NCI-H1930 (cell line): ENCODE measurements at regions not wholly inside any gene's neighbourhood (a gene's known extent, or its start where the extent isn't known, plus 50 kb on each side); places are given as distances from the start of the nearest gene placed in this dataset.

Experiments
- DNase-seq, 2 experiments: peaks; one replicate each; lab custom pipeline; 2025; lab: John Stamatoyannopoulos, UW

GRCh38 chr2:67516899-67517530, 119.9 kb downstream of the ETAA1 start:
- no peak for DNase-seq

- no peak for DNase-seq
These were observed 125.0 kb downstream of the ETAA1 start for GRCh38 chr2:67522148-67522547.

- DNase-seq, result no peak
These were observed 127.1 kb downstream of the ETAA1 start for GRCh38 chr2:67524213-67524612.

GRCh38 chr2:67524777-67525176, 127.6 kb downstream of the ETAA1 start:
- no peak for DNase-seq

- no peak for DNase-seq
These were observed 129.2 kb downstream of the ETAA1 start for GRCh38 chr2:67526283-67526682.

- DNase-seq, result no peak
These were observed 131.2 kb downstream of the ETAA1 start for GRCh38 chr2:67528320-67528719.

GRCh38 chr2:67532387-67532786, 135.3 kb downstream of the ETAA1 start:
- no peak for DNase-seq

GRCh38 chr2:67534745-67535144, 137.6 kb downstream of the ETAA1 start:
- no peak for DNase-seq

GRCh38 chr2:67540962-67541361, 143.8 kb downstream of the ETAA1 start:
- no peak for DNase-seq

- DNase-seq, result no peak
These were observed 147.2 kb downstream of the ETAA1 start for GRCh38 chr2:67544286-67544685.

- DNase-seq, result no peak
These were observed 151.4 kb downstream of the ETAA1 start for GRCh38 chr2:67548317-67549201.

- no peak for DNase-seq
These were observed 162.0 kb downstream of the ETAA1 start for GRCh38 chr2:67559156-67559555.

- no peak for DNase-seq
These were observed 163.8 kb downstream of the ETAA1 start for GRCh38 chr2:67560771-67561456.

- DNase-seq, result no peak
These were observed 164.4 kb downstream of the ETAA1 start for GRCh38 chr2:67561457-67561965.

GRCh38 chr2:67564076-67564475, 166.9 kb downstream of the ETAA1 start:
- DNase-seq, result no peak

- no peak for DNase-seq
These were observed 167.5 kb downstream of the ETAA1 start for GRCh38 chr2:67564626-67565025.

- DNase-seq, result no peak
These were observed 168.1 kb downstream of the ETAA1 start for GRCh38 chr2:67565262-67565661.

GRCh38 chr2:67565761-67566160, 168.6 kb downstream of the ETAA1 start:
- no peak for DNase-seq

GRCh38 chr2:67566285-67566684, 169.2 kb downstream of the ETAA1 start:
- no peak for DNase-seq

GRCh38 chr2:67566958-67567635, 170.0 kb downstream of the ETAA1 start:
- DNase-seq, result no peak

- no peak for DNase-seq
These were observed 170.8 kb downstream of the ETAA1 start for GRCh38 chr2:67567886-67568285.

GRCh38 chr2:67570611-67571010, 173.5 kb downstream of the ETAA1 start:
- DNase-seq, result no peak
